ENCODE measurements at regions not wholly inside any gene's neighbourhood (a gene's known extent, or its start where the extent isn't known, plus 50 kb on each side); places are given as distances from the start of the nearest gene placed in this dataset.

DNA sequence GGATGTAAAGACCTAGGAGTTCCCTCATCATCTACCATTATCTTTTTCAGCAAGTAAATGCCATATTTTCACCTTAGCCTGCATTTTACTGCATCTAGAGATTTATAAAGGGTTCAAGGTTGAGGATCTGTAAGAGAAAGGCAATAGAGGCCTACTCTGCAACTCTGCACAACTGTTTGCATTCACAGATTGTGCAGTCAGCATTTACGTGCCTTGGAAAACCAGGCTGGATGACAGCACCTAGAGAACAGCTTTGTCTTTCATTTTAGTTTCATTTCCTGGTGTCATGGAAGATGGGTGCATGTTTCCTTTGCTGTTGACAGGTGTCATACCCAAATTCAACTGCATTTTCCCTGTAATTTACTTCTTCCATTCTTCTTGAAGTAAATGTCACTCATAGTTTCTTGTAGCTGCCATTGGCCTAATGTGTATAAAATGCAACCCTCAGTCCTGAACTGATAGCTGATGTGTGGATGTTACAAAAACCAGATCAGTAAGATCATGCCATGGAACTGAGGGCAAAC is 817.5 kb downstream of the SQOR start:
- no peaks in the 10 kb centered on the region for H3K36me3 ChIP-seq (ENCODE audit: control insufficient read depth, low read length)
- no peaks in the 10 kb centered on the region for H3K9me3 ChIP-seq (ENCODE audit: control insufficient read depth, insufficient read depth, low read length)
- no peaks in the 10 kb centered on the region for H3F3A ChIP-seq (ENCODE audit: control insufficient read depth, insufficient read depth)
- H3K9me2 ChIP-seq (replicated peaks; ENCODE audit: control insufficient read depth, low read length) = no peaks in the 10 kb centered on the region
- H3K79me2 ChIP-seq (ENCODE audit: control insufficient read depth, low read length) = no peaks in the 10 kb centered on the region
- H3K27ac ChIP-seq (ENCODE audit: low read depth, low read length) = no peak overlapping the region
- no peak for TF ChIP-seq EZH2phosphoT487 (IDR thresholded peaks at IDR 0.05; ENCODE audit: borderline replicate concordance, low read length)
- TF ChIP-seq CTCF (IDR thresholded peaks at IDR 0.05; ENCODE audit: low read depth, low read length, poor library complexity, severe bottlenecking) = no peak
- H3K4me3 ChIP-seq (ENCODE audit: low read length) = no peak overlapping the region
- H3K27me3 ChIP-seq (ENCODE audit: control insufficient read depth, low read length) = no peaks in the 10 kb centered on the region
- no peaks in the 10 kb centered on the region for H4K20me1 ChIP-seq (ENCODE audit: control insufficient read depth, insufficient read depth, low read depth, low read length)
- H3K4me1 ChIP-seq (ENCODE audit: control insufficient read depth, low read length) = no peaks in the 10 kb centered on the region
- H3K4me2 ChIP-seq (ENCODE audit: low read length) = no peak overlapping the region

- Histone ChIP-seq H3K4me2 (ENCODE audit: low read length) (no peak overlapping the region), H4K20me1 (ENCODE audit: control insufficient read depth, insufficient read depth, low read depth, low read length) (no peaks in the 10 kb centered on the region), H3K79me2 (ENCODE audit: control insufficient read depth, low read length) (no peaks in the 10 kb centered on the region), H3K4me1 (ENCODE audit: control insufficient read depth, low read length) (no peaks in the 10 kb centered on the region), H3K27me3 (ENCODE audit: control insufficient read depth, low read length) (no peaks in the 10 kb centered on the region), H3K36me3 (ENCODE audit: control insufficient read depth, low read length) (no peaks in the 10 kb centered on the region), H3F3A (ENCODE audit: control insufficient read depth, insufficient read depth) (no peaks in the 10 kb centered on the region), H3K9me2 (replicated peaks; ENCODE audit: control insufficient read depth, low read length) (no peaks in the 10 kb centered on the region), H3K27ac (ENCODE audit: low read depth, low read length) (no peak overlapping the region), H3K4me3 (ENCODE audit: low read length) (no peak overlapping the region), H3K9me3 (ENCODE audit: control insufficient read depth, insufficient read depth, low read length) (no peaks in the 10 kb centered on the region)
- TF ChIP-seq EZH2phosphoT487 (IDR thresholded peaks at IDR 0.05; ENCODE audit: borderline replicate concordance, low read length) (no peak), CTCF (IDR thresholded peaks at IDR 0.05; ENCODE audit: low read depth, low read length, poor library complexity, severe bottlenecking) (no peak)
Measured at GRCh38 chr15:46456456-46456855, 821.6 kb downstream of the SQOR start.

- Histone ChIP-seq H3K36me3 (ENCODE audit: control insufficient read depth, low read length) (no peaks in the 10 kb centered on the region), H3K27me3 (ENCODE audit: control insufficient read depth, low read length) (no peaks in the 10 kb centered on the region), H3K79me2 (ENCODE audit: control insufficient read depth, low read length) (no peaks in the 10 kb centered on the region), H3K4me3 (ENCODE audit: low read length) (no peak overlapping the region), H3K9me2 (replicated peaks; ENCODE audit: control insufficient read depth, low read length) (no peaks in the 10 kb centered on the region), H4K20me1 (ENCODE audit: control insufficient read depth, insufficient read depth, low read depth, low read length) (no peaks in the 10 kb centered on the region), H3K9me3 (ENCODE audit: control insufficient read depth, insufficient read depth, low read length) (no peaks in the 10 kb centered on the region), H3F3A (ENCODE audit: control insufficient read depth, insufficient read depth) (no peaks in the 10 kb centered on the region), H3K4me2 (ENCODE audit: low read length) (no peak overlapping the region), H3K4me1 (ENCODE audit: control insufficient read depth, low read length) (no peaks in the 10 kb centered on the region), H3K27ac (ENCODE audit: low read depth, low read length) (no peak overlapping the region)
- TF ChIP-seq CTCF (IDR thresholded peaks at IDR 0.05; ENCODE audit: low read depth, low read length, poor library complexity, severe bottlenecking) (no peak), EZH2phosphoT487 (IDR thresholded peaks at IDR 0.05; ENCODE audit: borderline replicate concordance, low read length) (no peak)
Measured at GRCh38 chr15:46460431-46461094, 825.7 kb downstream of the SQOR start.
